ENCODE measurements at regions not wholly inside any gene's neighbourhood (a gene's known extent, or its start where the extent isn't known, plus 50 kb on each side); places are given as distances from the start of the nearest gene placed in this dataset.

DNA sequence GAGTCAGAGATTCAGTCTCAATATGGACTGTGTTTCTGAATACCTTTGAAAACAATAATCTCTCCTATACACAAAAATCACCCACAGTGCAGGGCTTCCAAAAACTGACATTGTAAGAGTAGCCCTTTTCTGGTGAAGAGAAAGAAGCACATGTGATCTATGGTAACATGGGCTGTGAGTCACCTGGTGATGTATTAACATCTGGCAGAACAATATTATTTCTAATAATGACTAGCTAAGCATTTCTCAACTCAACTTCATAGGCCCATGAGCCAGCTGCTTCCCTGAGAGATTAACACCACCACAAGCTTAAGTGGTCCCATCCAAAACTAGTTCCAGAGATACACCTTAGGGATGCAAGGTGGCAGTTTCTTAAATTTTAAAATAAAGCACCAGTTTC is 331.0 kb upstream of the NRP1 start:
- Histone ChIP-seq H3K4me3 (ENCODE audit: low read length in 2 of 2) (no peak overlapping the region), H3K9me3 (ENCODE audit: control insufficient read depth, low read length) (peaks cover 2% of the 10 kb centered on the region), H3K27ac (ENCODE audit: low read depth in 1 of 2, low read length in 2 of 2) (no peak overlapping the region), H3K36me3 (ENCODE audit: control insufficient read depth in 1 of 2, insufficient read depth in 2 of 2, low read length in 1 of 2) (no peaks in the 10 kb centered on the region), H3K27me3 (ENCODE audit: control insufficient read depth in 1 of 2, insufficient read depth in 2 of 2, low read length in 1 of 2) (no peaks in the 10 kb centered on the region), H3K4me1 (ENCODE audit: control insufficient read depth in 1 of 2, insufficient read depth in 2 of 2, low read length in 2 of 2) (no peaks in the 10 kb centered on the region)
- intact Hi-C loops (cut with DNase I) = no loop called here
- DNase-seq (no peak), ATAC-seq (ENCODE audit: low FRiP score) (no peak)

DNA sequence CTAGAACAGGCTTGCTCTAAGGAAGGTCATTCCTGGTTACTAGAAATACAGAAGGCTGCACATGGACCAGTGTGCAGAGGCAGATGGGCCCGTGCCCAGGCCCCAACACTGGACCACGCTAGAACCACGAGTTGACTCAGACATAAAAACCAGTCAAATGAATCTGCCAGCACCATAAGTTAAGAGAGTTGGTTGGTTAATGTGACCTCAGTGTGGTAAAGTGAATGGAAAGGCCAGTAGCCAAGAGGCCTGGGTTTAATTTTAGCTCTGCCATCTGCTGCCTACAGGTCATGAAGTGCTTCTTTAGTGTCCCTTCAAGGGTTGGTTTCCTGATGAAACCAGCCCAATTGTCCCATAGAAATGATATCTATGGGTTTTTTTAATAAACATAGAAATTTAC is 329.6 kb upstream of the NRP1 start:
- no peak for ATAC-seq (ENCODE audit: low FRiP score)
- no peak for DNase-seq
- WGBS, 2 donors = 87 to 88% methylated on average over 3 of the region's 3 CpGs
- H3K27ac ChIP-seq (ENCODE audit: low read depth in 1 of 2, low read length in 2 of 2) = no peak overlapping the region
- no peaks in the 10 kb centered on the region for H3K9me3 ChIP-seq (ENCODE audit: control insufficient read depth, low read length)
- H3K4me1 ChIP-seq (ENCODE audit: control insufficient read depth in 1 of 2, insufficient read depth in 2 of 2, low read length in 2 of 2) = no peaks in the 10 kb centered on the region
- H3K4me3 ChIP-seq (ENCODE audit: low read length in 2 of 2) = no peak overlapping the region
- intact Hi-C loops (cut with DNase I) = no loop called here
- H3K27me3 ChIP-seq (ENCODE audit: control insufficient read depth in 1 of 2, insufficient read depth in 2 of 2, low read length in 1 of 2) = no peaks in the 10 kb centered on the region
- no peaks in the 10 kb centered on the region for H3K36me3 ChIP-seq (ENCODE audit: control insufficient read depth in 1 of 2, insufficient read depth in 2 of 2, low read length in 1 of 2)

DNA sequence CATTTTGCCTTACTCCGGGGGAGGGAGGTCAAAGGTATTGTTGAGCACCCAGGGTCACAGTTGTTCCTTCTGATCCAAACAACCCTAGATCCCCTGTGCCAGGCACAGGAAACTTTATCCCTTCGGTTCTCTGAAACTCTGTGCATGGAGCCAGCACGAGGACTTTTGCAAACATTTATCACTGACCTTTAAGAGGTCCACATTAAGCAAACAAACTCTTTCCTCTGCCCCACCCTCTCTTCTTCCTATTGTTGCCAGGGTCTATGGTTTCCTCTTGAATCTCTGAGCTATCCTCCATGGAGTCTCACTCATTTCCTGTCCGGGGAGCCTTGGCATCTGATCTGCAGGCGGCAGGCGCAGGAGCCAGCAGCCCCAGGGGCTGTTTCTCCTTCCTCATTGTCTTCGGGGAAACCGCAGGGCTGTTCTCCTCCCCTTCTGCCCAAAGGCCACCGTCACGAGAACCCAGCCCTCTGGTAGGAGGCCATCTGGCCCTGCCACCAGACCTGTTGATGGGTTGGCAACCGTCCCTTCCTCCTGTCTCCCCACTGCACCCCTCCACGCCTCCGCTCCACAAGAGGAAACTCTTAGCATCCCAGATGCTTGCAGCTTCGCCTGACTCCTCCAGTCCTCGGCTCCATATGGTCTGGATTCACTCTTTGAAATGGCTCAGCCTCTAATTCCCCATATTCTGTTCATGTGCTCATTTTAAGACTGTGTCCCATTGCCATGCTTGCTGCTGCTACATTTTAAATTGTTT is 327.3 kb upstream of the NRP1 start:
- H3K4me3 ChIP-seq (ENCODE audit: low read length in 2 of 2) = no peak overlapping the region
- H3K36me3 ChIP-seq (ENCODE audit: control insufficient read depth in 1 of 2, insufficient read depth in 2 of 2, low read length in 1 of 2) = no peaks in the 10 kb centered on the region
- no peak overlapping the region for H3K27ac ChIP-seq (ENCODE audit: low read depth in 1 of 2, low read length in 2 of 2)
- H3K27me3 ChIP-seq (ENCODE audit: control insufficient read depth in 1 of 2, insufficient read depth in 2 of 2, low read length in 1 of 2) = no peaks in the 10 kb centered on the region
- intact Hi-C loops (cut with DNase I) = no loop called here
- no peaks in the 10 kb centered on the region for H3K9me3 ChIP-seq (ENCODE audit: control insufficient read depth, low read length)
- 50 to 64% methylated on average over 15 of the region's 15 CpGs for WGBS, 2 donors
- no peaks in the 10 kb centered on the region for H3K4me1 ChIP-seq (ENCODE audit: control insufficient read depth in 1 of 2, insufficient read depth in 2 of 2, low read length in 2 of 2)
- peak; percentile 83 to 93 for DNase-seq
- ATAC-seq (ENCODE audit: low FRiP score) = peak; percentile 79

DNA sequence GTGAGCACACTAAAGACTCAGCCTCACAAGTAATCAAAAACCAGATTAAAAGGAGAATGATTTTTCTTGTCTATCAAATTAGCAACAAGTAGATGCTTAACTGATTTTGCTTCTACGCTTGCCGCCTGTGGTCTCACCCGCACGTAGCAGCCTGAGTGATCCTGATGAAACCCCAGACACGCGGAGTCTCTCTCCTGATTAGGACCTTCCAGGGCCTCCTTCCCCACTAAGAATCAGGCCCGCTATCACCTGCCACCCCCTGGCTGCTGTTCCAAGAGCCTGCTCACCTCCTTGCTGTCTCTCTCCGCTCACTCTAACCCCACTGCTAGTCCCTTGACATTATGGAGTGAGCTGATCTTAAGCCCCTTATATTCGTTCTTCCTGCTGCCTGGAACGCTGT is 325.9 kb upstream of the NRP1 start:
- Histone ChIP-seq H3K27me3 (ENCODE audit: control insufficient read depth in 1 of 2, insufficient read depth in 2 of 2, low read length in 1 of 2) (no peaks in the 10 kb centered on the region), H3K27ac (ENCODE audit: low read depth in 1 of 2, low read length in 2 of 2) (no peak overlapping the region), H3K9me3 (ENCODE audit: control insufficient read depth, low read length) (no peaks in the 10 kb centered on the region), H3K4me3 (ENCODE audit: low read length in 2 of 2) (no peak overlapping the region), H3K4me1 (ENCODE audit: control insufficient read depth in 1 of 2, insufficient read depth in 2 of 2, low read length in 2 of 2) (no peaks in the 10 kb centered on the region), H3K36me3 (ENCODE audit: control insufficient read depth in 1 of 2, insufficient read depth in 2 of 2, low read length in 1 of 2) (no peaks in the 10 kb centered on the region)
- no peak for ATAC-seq (ENCODE audit: low FRiP score)
- intact Hi-C loops (cut with DNase I) = no loop called here
- 95 to 96% methylated on average over 10 of the region's 10 CpGs for WGBS, 2 donors
- no peak for DNase-seq

DNA sequence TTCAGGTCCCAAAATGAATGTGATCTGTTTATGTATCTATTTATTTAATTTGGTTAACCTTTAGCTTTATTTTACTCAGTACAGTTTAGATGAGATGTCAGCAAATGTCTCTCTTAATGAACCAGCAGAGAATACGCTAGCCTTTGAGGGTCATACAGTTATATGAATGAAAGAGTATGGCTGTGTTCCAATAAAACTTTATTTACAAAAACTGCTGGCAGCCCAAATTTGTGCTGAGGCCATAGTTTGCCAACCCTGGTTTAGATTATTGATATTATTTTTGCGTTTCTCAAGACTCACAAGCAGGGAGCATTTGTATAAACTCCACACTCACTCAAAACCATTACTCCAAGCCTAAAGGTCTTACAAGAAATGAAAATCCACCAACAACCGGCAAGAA is 323.4 kb upstream of the NRP1 start:
- Histone ChIP-seq H3K4me1 (ENCODE audit: control insufficient read depth in 1 of 2, insufficient read depth in 2 of 2, low read length in 2 of 2) (no peaks in the 10 kb centered on the region), H3K36me3 (ENCODE audit: control insufficient read depth in 1 of 2, insufficient read depth in 2 of 2, low read length in 1 of 2) (no peaks in the 10 kb centered on the region), H3K27ac (ENCODE audit: low read depth in 1 of 2, low read length in 2 of 2) (no peak overlapping the region), H3K9me3 (ENCODE audit: control insufficient read depth, low read length) (no peaks in the 10 kb centered on the region), H3K27me3 (ENCODE audit: control insufficient read depth in 1 of 2, insufficient read depth in 2 of 2, low read length in 1 of 2) (no peaks in the 10 kb centered on the region), H3K4me3 (ENCODE audit: low read length in 2 of 2) (no peak overlapping the region)
- intact Hi-C loops (cut with DNase I) = no loop called here
- DNase-seq (no peak), ATAC-seq (ENCODE audit: low FRiP score) (no peak)
- WGBS, 2 donors = 95 to 96% methylated on average over 3 of the region's 3 CpGs

DNA sequence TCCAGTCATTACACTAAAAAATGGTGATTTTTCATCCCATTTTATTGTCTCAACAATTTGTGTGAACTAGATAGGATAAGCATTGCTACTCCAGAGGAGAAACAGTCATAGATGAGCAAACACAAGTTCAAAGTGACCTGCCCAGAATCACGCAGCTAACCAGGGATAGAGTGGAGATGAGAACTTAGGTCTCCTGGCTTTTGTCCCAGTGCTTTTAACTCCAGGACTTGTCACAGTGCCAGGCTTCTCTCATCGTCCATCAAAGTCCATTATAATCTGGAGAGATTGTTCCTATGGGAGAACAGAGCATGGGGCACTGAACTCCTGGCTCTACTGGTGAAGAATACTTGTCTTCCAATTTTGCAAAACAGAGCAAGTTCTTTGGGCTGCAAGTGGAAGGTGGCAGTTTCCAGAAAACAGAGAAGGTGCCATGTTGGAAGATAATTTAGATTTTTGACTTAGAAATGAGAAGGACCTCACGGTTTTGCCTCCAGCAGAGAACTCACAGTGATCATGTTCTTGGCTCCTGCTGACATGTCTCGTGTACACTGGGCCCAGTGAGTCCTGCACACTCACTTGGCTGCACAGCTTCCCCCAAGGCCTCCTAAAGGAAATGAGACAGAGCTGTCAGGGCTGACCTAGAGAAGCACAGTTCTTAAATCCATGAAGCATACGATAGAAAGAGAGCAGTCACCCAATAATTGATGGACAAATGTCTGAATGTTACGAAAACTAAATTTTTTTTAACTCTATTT is 322.9 kb upstream of the NRP1 start:
- intact Hi-C loops (cut with DNase I) = no loop called here
- H3K9me3 ChIP-seq (ENCODE audit: control insufficient read depth, low read length) = no peaks in the 10 kb centered on the region
- H3K27ac ChIP-seq (ENCODE audit: low read depth in 1 of 2, low read length in 2 of 2) = no peak overlapping the region
- no peaks in the 10 kb centered on the region for H3K36me3 ChIP-seq (ENCODE audit: control insufficient read depth in 1 of 2, insufficient read depth in 2 of 2, low read length in 1 of 2)
- H3K4me1 ChIP-seq (ENCODE audit: control insufficient read depth in 1 of 2, insufficient read depth in 2 of 2, low read length in 2 of 2) = no peaks in the 10 kb centered on the region
- ATAC-seq (ENCODE audit: low FRiP score) (no peak), DNase-seq (no peak)
- no peak overlapping the region for H3K4me3 ChIP-seq (ENCODE audit: low read length in 2 of 2)
- 77 to 83% methylated on average over 6 of the region's 6 CpGs for WGBS, 2 donors
- H3K27me3 ChIP-seq (ENCODE audit: control insufficient read depth in 1 of 2, insufficient read depth in 2 of 2, low read length in 1 of 2) = no peaks in the 10 kb centered on the region

DNA sequence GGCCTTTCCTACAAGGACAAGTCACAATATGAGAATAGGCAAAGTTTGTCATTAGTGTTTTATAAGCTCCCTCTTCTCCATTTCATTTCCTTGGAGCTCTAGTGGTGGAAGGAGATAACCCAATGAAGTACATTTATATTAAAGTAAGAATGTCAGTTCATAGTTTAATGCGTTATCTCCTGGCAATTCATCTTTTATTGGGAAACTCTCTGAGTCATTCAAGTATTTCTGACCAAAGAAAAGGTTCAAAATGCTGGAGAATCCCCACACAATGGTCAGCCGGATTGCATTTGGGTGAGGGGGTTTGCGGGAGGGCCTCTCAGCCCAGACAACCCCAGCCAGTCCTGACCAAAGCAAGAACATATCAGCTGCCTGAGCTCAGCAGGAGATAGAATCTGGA is 321.5 kb upstream of the NRP1 start:
- 98 to 99% methylated on average over 3 of the region's 3 CpGs for WGBS, 2 donors
- peaks cover 2% of the 10 kb centered on the region for H3K9me3 ChIP-seq (ENCODE audit: control insufficient read depth, low read length)
- ATAC-seq (ENCODE audit: low FRiP score) (no peak), DNase-seq (no peak)
- H3K36me3 ChIP-seq (ENCODE audit: control insufficient read depth in 1 of 2, insufficient read depth in 2 of 2, low read length in 1 of 2) = no peaks in the 10 kb centered on the region
- no peaks in the 10 kb centered on the region for H3K27me3 ChIP-seq (ENCODE audit: control insufficient read depth in 1 of 2, insufficient read depth in 2 of 2, low read length in 1 of 2)
- H3K4me1 ChIP-seq (ENCODE audit: control insufficient read depth in 1 of 2, insufficient read depth in 2 of 2, low read length in 2 of 2) = no peaks in the 10 kb centered on the region
- H3K27ac ChIP-seq (ENCODE audit: low read depth in 1 of 2, low read length in 2 of 2) = no peak overlapping the region
- intact Hi-C loops (cut with DNase I) = no loop called here
- no peak overlapping the region for H3K4me3 ChIP-seq (ENCODE audit: low read length in 2 of 2)

DNA sequence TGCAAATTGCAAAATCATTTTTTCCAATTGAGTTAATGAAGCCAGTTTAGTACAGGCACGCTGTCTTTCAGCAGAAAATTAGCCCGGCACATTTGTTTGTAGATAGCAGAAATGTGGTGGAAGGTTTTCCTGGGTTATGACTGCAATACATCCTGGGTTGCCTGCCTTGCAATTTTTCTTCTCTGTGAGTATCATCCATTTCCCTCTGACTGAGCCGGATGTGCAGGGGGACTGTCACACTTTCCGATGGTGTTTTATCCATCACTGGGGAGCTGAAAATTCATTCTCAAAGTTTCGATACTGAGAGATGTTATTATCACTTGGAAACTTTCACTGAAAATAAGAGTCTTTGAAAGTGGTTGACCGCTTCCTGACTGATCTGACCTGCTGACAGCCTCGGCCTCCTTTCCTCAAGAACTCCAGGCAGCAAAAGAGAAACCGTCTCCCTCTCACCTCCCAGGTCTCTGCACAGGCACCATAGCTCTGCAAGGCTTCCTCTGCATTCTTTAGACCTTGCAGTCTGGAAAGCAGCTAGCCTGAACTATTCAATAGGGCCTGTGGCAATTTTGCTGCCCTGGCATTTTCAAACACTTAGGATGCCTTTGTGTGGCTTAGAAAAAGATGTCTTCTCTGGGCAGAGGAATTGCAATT is 320.8 kb upstream of the NRP1 start:
- WGBS, 2 donors = 93% methylated on average over 8 of the region's 8 CpGs
- intact Hi-C loops (cut with DNase I) = no loop called here
- ATAC-seq (ENCODE audit: low FRiP score) (no peak), DNase-seq (no peak)
- no peaks in the 10 kb centered on the region for H3K4me1 ChIP-seq (ENCODE audit: control insufficient read depth in 1 of 2, insufficient read depth in 2 of 2, low read length in 2 of 2)
- H3K27me3 ChIP-seq (ENCODE audit: control insufficient read depth in 1 of 2, insufficient read depth in 2 of 2, low read length in 1 of 2) = no peaks in the 10 kb centered on the region
- no peak overlapping the region for H3K4me3 ChIP-seq (ENCODE audit: low read length in 2 of 2)
- peaks cover 2% of the 10 kb centered on the region for H3K9me3 ChIP-seq (ENCODE audit: control insufficient read depth, low read length)
- no peak overlapping the region for H3K27ac ChIP-seq (ENCODE audit: low read depth in 1 of 2, low read length in 2 of 2)
- H3K36me3 ChIP-seq (ENCODE audit: control insufficient read depth in 1 of 2, insufficient read depth in 2 of 2, low read length in 1 of 2) = no peaks in the 10 kb centered on the region

All from aorta (tissue), 5 donors.